ENCODE measurements at regions not wholly inside any gene's neighbourhood (a gene's known extent, or its start where the extent isn't known, plus 50 kb on each side); places are given as distances from the start of the nearest gene placed in this dataset.

- DNase-seq (ENCODE audit: low spot score) (peak; percentile 63), ATAC-seq (peak; percentile 58)
- H3K4me1 Mint-ChIP-seq, result peaks cover 11% of the 10 kb centered on the region
- H3K4me3 Mint-ChIP-seq, result peak overlapping the region; percentile 79
- POLR2A ChIA-PET, result no interaction called here
- no peaks in the 10 kb centered on the region for H3K9me3 Mint-ChIP-seq
- no peak for TF ChIP-seq E2F4 (CRISPR knock-in tag; IDR thresholded peaks at IDR 0.05; ENCODE audit: borderline replicate concordance, low read depth)
- TF ChIP-seq FOXP1 (CRISPR knock-in tag; IDR thresholded peaks at IDR 0.05; ENCODE audit: borderline replicate concordance), result peak; percentile 54; the same call in 1 of the 2 replicates
- TF ChIP-seq TP53 (CRISPR knock-in tag; IDR thresholded peaks at IDR 0.05), result no peak
- no peak for TF ChIP-seq FOXP4 (CRISPR knock-in tag; IDR thresholded peaks at IDR 0.05)
- 0 out of 2 replicates have a peak, but pooled peaks have one; percentile 8 for TF ChIP-seq SP1 (CRISPR knock-in tag; conservative IDR thresholded peaks at IDR 0.05)
- H3K27ac Mint-ChIP-seq, result no peak overlapping the region
- H3K27me3 Mint-ChIP-seq (ENCODE audit: low read depth), result peaks cover 70% of the 10 kb centered on the region
- H3K36me3 Mint-ChIP-seq, result no peaks in the 10 kb centered on the region
- CTCF ChIA-PET, result interaction anchor here (0.7 to 2.3 kb wide), 12 partner anchors 10 to 1773 kb away, joined by 3 to 16 read pairs (median 3); no protein-coding TSS in a partner anchor
Observed at GRCh38 chr9:17906176-17906840, 327.4 kb downstream of the SH3GL2 start.

GRCh38 chr9:17906841-17907778 lies 328.2 kb downstream of the SH3GL2 start:
- Mint-ChIP-seq H3K36me3 (no peaks in the 10 kb centered on the region), H3K27ac (no peak overlapping the region), H3K27me3 (ENCODE audit: low read depth) (peaks cover 68% of the 10 kb centered on the region), H3K4me3 (peak overlapping the region; percentile 79), H3K4me1 (peaks cover 11% of the 10 kb centered on the region), H3K9me3 (no peaks in the 10 kb centered on the region)
- DNase-seq (ENCODE audit: low spot score), result peak; percentile 47
- ChIA-PET CTCF (interaction anchor here (0.8 to 2.3 kb wide), 8 partner anchors 56 to 1774 kb away, joined by 3 to 16 read pairs (median 3); no protein-coding TSS in a partner anchor), POLR2A (no interaction called here)
- ATAC-seq, result peak; percentile 76
- no peak for TF ChIP-seq TEAD4 (CRISPR knock-in tag; IDR thresholded peaks at IDR 0.05)
- peak; percentile 8; the same call in 1 of the 2 replicates for TF ChIP-seq FOXP1 (CRISPR knock-in tag; IDR thresholded peaks at IDR 0.05; ENCODE audit: borderline replicate concordance)
- peak; percentile 66 for TF ChIP-seq HMGXB4 (CRISPR knock-in tag; IDR thresholded peaks at IDR 0.05)
- TF ChIP-seq TCF7 (CRISPR knock-in tag; IDR thresholded peaks at IDR 0.05; ENCODE audit: low read depth), result no peak

GRCh38 chr9:17907779-17908508 lies 329.1 kb downstream of the SH3GL2 start:
- H3K27ac Mint-ChIP-seq, result no peak overlapping the region
- DNase-seq (ENCODE audit: low spot score), result no peak
- no peaks in the 10 kb centered on the region for H3K36me3 Mint-ChIP-seq
- H3K27me3 Mint-ChIP-seq (ENCODE audit: low read depth), result peaks cover 59% of the 10 kb centered on the region
- ChIA-PET CTCF (interaction anchor here (2.0 kb wide), 1 partner anchor 70 kb away, joined by 7 read pairs; no protein-coding TSS in a partner anchor), POLR2A (no interaction called here)
- no peaks in the 10 kb centered on the region for H3K9me3 Mint-ChIP-seq
- H3K4me1 Mint-ChIP-seq, result peaks cover 11% of the 10 kb centered on the region
- no peak for ATAC-seq
- peak overlapping the region; percentile 79 for H3K4me3 Mint-ChIP-seq
- TF ChIP-seq SMAD3 (CRISPR knock-in tag; IDR thresholded peaks at IDR 0.05; ENCODE audit: borderline replicate concordance), result no peak
- no peak for TF ChIP-seq ZNF317 (CRISPR knock-in tag; IDR thresholded peaks at IDR 0.05; ENCODE audit: borderline replicate concordance, low read depth)
- TF ChIP-seq GRHL2 (CRISPR knock-in tag; IDR thresholded peaks at IDR 0.05; ENCODE audit: insufficient replicate concordance, severe bottlenecking), result no peak
- TF ChIP-seq PRDM15 (CRISPR knock-in tag; IDR thresholded peaks at IDR 0.05), result no peak
- TF ChIP-seq HMGA2 (CRISPR knock-in tag; IDR thresholded peaks at IDR 0.05), result no peak
- no peak for TF ChIP-seq STAT6 (CRISPR knock-in tag; conservative IDR thresholded peaks at IDR 0.05; ENCODE audit: low read depth)
- TF ChIP-seq EMX1 (CRISPR knock-in tag; IDR thresholded peaks at IDR 0.05), result no peak

All from WTC11 (cell line).